Uterus (tissue), 2 donors: ENCODE measurements at regions not wholly inside any gene's neighbourhood (a gene's known extent, or its start where the extent isn't known, plus 50 kb on each side); places are given as distances from the start of the nearest gene placed in this dataset.

Experiments used
- POLR2A ChIP-seq, 2 donors: fragments of 450-650 bp; IDR thresholded peaks; one replicate each; pipeline ENCODE4 v1.6.1; 2016; ENCODE audit warnings: antibody characterized with exemption in 2 of 2, mild to moderate bottlenecking in 1 of 2, moderate library complexity in 1 of 2
- TF ChIP-seq, protein P1 (sequence below), 4 experiments: fragments of 200-600 bp in 2 of 4; fragments of 450-650 bp in 2 of 4; sonication (generic) in 2 of 4; IDR thresholded peaks; one replicate each; pipeline ENCODE4 v1.5.1; 2016 to 2019; ENCODE audit warnings: antibody characterized with exemption in 4 of 4, mild to moderate bottlenecking in 2 of 4, moderate library complexity in 1 of 4

GRCh38 chr3:186487037-186487436 lies 57.1 kb downstream of the CRYGS start:
- no peak for TF ChIP-seq POLR2A (IDR thresholded peaks at IDR 0.05)
- TF ChIP-seq, protein P1, sequence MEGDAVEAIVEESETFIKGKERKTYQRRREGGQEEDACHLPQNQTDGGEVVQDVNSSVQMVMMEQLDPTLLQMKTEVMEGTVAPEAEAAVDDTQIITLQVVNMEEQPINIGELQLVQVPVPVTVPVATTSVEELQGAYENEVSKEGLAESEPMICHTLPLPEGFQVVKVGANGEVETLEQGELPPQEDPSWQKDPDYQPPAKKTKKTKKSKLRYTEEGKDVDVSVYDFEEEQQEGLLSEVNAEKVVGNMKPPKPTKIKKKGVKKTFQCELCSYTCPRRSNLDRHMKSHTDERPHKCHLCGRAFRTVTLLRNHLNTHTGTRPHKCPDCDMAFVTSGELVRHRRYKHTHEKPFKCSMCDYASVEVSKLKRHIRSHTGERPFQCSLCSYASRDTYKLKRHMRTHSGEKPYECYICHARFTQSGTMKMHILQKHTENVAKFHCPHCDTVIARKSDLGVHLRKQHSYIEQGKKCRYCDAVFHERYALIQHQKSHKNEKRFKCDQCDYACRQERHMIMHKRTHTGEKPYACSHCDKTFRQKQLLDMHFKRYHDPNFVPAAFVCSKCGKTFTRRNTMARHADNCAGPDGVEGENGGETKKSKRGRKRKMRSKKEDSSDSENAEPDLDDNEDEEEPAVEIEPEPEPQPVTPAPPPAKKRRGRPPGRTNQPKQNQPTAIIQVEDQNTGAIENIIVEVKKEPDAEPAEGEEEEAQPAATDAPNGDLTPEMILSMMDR (IDR thresholded peaks at IDR 0.05): no peak
